ENCODE measurements at regions not wholly inside any gene's neighbourhood (a gene's known extent, or its start where the extent isn't known, plus 50 kb on each side); places are given as distances from the start of the nearest gene placed in this dataset.

GRCh38 chrX:93229036-93229435 is 444.3 kb downstream of the NAP1L3 start:
- H3K27me3 ChIP-seq: no peaks in the 10 kb centered on the region
- ATAC-seq: no peak
- intact Hi-C loops (cut with DNase I): no loop called here
- DNase-seq: no peak
- 52 to 61% (median 55%) methylated on average over 3 of the region's 3 CpGs for WGBS, 4 donors
- no peaks in the 10 kb centered on the region for H3K4me1 ChIP-seq
- no peaks in the 10 kb centered on the region for H3K9me3 ChIP-seq
- no peak overlapping the region for H3K27ac ChIP-seq
- TF ChIP-seq POLR2A (IDR thresholded peaks at IDR 0.05) (no peak), CTCF (IDR thresholded peaks at IDR 0.05) (no peak)
- H3K4me3 ChIP-seq: no peak overlapping the region
- H3K36me3 ChIP-seq: no peaks in the 10 kb centered on the region
